Glomerular visceral epithelial cell (primary cell): ENCODE measurements at regions not wholly inside any gene's neighbourhood (a gene's known extent, or its start where the extent isn't known, plus 50 kb on each side); places are given as distances from the start of the nearest gene placed in this dataset.
"Not testable (repeated sequence)": the region's sequence is repeated elsewhere in the genome, so short reads cannot be mapped to it uniquely, and the experiment has no call there.

Experiments used
- DNase-seq: peaks from one replicate; pipeline ENCODE4 v3.0.0-alpha.2; 2016; ENCODE audit errors: extremely low spot score

DNA sequence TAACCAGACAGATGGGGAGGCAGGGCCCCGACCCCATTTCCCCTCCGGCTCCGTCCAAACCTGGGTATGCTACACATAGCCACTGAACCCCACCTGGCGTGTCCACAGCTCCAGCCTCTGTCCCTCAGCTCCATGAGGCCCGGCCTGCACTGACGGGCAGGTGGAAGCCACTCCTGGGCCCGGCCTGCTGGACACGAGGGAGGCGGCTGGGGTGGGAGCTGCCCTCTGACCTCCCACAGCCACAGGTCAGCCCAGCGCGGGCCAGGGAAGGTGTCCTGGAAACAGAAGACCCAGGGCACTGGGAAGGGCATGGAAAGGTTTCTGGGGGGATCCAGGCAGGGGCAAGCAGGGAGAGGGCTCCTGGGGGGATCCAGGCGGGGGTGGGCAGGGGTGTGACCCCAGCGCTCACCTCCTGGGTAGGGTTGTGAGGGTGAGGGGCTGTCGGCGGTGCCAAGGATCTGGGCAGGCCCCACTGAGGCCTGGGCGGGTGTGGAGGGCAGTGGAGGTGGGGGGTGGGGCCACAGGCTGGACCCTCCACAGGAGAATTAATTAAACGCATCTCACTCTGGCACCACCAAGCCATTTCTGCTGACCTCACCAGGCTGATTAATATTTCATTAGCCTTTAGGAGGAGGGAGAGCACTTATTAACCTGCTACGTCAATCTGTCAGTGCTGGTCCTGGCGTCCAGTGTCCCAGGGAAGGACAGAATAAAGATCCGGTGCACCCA is 108.9 kb downstream of the UNCX start:
- no peak for DNase-seq

DNA sequence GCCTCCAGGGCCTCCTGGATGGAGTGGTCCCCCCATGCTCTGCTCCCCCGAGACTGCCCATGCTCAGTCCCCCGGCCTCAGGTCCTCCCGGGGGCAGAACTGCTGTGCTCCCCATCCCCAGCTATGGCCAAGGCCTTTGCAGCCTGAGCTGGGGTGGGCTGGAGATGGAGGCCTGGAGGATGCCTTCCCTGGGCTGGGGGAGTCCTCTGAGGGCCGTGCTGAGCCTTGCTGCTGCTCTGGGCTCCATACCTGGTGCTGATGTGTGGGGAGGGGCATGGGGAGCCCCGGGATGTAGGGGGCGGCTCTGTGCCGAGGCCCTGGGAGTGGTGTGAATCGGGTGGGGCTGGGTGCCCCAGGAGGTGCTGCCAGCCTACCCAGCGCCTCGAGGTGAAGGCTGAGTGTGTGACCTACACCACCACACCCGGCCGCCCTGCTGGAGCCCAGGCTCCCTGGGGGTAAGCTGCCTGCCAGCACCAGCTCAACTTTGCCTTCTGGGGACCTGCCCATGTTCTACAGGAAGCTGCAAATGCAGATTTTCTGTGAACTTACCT is 109.5 kb downstream of the UNCX start:
- DNase-seq: no peak

DNA sequence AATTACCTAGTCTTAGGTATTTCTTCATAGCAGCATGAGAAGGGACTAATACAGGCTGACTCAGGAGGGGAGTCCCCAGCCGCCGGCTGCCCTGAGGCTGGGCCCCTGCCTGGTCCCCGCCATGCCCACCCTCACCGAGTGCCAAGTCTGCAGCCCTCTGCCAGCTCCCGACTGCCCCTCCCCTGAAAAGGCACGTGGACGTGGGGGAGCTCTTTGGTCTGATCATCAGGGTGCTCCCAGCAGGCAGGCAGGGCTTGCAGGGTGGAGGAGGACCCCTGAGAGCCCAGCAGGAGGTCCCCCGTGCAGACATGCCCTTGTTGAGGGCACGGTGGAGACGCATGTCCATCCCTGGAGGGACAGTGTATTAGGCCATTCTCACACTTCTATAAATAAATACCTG is 110.9 kb downstream of the UNCX start:
- no peak for DNase-seq

DNA sequence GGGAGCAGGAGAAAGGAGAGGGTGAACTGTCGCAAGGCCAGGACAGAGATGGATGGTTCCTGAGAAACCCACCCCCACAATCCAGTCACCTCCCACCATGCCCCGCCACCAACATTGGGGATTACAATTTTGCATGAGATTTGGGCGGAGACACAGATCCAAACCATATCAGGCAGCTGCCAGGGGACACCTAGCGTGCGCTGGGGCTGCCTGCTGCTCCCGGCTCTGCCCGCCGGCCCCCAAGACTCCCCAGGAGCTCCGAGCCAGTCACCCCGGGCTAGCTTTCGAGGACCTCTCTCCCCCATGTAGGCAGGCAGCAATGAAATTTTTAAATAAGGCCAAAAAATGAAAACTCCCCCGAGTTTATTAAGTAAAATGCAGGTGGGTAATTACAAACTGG is 111.7 kb downstream of the UNCX start:
- DNase-seq: no peak

DNA sequence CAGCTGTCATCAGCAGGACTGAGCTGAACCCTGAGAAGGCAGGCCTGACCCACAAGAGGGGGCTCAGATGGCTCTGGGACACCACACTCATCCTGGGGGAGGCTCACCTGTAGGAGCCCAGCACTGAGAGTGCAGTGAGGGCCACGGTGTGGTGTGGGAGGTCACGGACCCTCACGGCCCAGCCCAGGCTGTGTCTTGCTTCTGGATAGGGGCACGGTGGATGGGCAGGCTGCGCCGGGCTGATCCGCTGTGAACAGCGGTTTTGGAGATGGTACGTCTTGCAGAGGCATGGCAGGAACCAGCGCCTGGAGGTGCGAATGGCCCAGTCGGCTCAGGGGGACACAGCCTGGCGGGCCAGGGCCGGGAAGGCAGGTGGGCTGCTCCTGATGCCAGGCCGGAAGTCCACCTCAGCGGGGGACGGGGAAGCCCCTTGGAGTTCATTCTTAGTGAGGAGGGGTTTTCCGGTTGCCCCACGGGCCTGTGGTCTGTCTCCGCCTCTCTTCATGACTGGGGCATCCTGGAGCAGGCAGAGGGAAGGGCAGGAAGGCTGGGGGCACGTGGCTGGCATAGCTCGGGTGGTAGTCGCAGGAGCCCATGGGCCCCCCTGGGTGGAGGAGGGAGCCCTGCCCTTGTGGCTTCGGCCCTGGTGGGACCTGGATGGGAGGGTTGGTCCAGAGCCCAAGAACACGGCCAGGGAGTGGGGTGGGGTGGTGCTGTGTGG is 112.5 kb downstream of the UNCX start:
- DNase-seq: no peak

DNA sequence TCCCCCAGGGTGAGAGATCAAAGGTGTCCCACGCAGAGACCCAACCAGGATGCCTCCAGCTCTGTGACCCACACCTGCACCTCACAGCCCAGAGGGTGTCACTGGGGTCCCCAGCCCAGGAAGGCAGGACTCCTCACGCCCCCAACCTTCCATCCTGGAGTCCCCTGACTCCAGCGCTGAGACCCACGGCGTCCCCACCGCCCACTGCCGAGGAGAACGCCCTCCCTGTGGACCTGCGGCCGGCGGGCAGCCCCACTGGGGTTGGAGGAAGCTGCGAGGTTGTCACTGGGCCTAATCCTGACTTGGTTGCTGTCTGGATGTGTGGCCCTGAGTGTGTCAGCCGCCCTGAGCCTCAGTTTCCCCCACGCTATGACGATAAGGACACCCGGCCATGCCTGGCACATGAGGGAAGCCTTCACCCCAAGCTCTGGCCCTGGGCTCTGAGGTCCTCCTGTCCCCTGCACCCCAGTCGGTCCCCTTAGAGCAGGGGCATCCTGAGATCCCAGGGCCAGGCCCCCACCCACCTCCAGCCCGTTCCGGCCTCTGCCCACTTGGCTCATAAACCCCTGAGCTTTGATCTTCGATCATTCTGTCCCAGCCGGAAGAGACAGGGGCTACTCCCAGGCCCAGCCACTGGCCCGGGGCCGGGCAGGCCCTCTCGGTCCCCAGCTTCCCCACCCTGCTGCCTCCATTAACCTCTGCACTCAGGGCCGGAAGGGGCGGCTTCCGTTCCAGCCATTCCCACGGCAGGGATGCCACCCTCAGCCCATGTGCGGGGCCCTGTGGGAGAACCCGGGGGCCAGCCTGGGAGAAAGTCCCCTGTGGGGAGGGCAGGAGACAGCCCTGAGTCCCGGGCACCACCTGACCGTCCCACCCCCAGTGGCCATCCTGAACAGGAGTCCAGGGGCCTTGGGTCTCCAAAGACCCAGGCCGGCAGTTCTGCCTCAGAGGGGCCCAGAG is 113.2 kb downstream of the MICALL2 start:
- no peak for DNase-seq

DNA sequence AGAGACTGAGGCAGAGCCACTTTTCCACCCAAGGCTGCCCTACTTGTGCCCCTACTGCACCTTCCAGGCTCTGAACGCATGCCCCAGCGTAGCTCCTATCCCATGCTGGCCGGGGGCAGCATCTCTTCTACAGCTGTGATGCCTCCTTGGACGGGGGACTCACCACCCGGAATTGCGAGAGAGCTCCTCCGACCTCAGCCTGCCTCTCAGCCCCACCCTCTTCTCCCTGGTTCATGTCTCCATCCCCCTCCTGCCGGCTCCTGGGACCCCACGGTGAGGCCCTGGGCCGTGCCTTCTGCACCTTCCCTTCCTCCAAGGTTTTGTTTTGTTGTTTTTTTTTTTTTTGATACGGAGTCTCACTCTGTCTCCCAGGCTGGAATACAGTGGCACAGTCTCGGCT is 112.4 kb downstream of the MICALL2 start:
- no peak for DNase-seq

DNA sequence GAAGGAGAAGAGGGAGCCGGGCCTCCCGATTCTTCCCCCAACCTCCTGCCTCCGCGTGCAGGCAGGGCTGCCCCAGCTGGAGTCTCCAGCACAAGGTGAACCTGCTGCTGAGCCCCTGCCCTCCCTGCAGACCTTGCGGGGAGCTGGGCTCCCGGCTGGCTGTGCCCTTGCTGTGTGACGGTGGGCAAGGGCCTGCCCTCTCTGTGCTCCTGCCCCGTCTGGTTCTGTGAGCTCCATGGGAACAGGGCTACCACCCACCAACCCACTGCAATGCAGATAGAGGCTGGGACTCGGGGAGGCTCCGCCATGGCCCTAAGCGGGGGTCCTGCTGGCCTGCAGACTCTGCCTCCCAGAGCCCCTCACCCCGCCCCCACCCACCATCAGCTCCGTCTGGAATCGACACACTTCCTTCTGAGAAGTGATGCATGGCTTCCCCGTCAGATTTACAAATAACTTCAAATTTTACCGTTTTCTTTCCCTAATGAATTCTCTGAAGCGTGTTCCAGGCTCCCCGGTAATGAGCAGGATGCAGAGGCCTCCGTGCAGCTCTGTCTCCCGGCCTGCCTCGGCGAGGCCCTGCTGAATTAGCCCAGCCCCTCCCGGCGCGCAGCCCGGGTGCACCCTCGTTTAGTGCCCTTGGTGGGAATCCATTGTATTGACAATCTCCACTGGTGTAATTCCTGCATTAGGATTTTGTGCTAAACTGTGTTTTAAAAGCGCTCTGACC is 111.0 kb downstream of the MICALL2 start:
- DNase-seq: no peak

DNA sequence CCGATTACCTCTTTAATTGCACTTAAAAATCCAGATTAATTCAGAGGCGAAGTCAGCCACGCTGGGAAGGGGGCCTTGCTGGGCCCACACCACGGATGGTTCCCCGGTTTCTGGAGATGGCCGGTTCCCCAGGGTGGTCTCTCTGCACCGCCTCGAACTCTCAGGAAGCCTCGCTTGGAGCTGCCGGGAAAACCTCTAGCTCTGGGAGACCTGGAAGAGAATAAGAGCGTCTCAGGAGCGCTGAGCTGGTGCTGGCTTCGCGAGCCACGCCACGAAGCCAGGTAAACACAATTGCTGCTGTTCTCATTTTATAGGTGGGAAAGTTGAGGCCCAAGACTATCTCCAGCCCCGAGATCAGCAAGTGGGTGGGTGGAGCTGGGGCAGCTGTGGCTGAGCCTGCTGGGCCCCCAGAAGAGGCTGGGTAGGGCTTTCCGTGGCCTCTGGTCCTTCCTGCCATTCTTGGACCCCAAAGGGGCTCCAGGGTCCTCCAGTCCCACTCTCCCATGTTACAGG is 110.4 kb downstream of the MICALL2 start:
- no peak for DNase-seq

DNA sequence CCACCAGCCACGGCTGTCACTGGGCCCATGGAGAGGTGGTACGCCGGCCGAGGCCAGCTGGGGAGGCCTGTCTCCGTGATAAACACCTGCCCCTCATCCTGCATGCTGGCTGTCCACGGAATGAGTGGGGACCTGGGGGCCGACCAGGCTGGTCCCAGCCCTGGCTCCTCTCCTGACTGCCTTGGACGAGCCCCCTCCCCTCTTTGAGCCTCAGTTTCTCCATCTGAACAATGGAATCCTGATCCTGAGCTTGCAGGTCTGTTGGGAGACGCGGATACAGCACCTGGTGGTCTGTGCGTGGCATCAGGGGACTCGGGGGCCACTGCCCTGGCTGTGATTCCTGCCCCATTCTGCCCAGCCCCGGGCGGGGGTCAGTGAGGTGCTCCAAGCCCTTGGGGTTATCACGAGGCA is 109.9 kb downstream of the MICALL2 start:
- no peak for DNase-seq

DNA sequence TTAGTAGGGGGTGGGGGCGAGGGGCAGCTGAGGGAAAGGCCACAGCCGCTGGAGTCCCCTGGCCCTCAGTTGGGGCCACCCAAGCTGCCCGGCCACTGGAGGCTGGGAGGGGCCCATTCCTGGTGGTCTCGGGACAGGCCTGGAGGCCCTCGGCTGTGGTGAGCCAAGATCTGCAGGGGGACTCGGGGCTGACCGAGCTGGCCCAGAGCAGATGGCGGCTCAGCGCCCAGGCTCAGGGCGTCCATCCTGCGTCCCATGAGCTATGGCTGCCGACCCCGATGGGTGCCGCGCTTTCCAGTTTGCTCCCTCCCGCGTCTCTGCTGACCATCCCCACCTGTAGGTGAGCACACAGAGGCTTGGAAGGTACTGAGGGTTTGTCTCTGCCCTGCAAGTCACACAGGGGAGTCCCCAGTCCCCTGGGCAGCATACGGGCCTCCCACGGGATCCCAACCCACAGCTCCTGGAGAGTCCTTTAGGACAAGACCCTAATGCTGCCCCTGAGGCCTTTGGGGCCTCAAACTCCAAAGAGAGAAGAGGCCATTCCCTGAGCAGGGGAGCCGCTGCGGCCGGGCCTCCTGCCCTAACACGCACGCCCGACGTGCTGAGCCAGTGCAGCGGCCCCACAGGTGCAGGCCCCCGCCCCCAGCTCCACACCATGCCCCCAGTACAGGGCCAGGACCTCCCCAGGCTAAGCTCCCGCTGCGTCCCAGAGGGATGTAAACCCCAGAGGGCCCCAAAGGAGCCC is 107.2 kb downstream of the MICALL2 start:
- DNase-seq: no peak

DNA sequence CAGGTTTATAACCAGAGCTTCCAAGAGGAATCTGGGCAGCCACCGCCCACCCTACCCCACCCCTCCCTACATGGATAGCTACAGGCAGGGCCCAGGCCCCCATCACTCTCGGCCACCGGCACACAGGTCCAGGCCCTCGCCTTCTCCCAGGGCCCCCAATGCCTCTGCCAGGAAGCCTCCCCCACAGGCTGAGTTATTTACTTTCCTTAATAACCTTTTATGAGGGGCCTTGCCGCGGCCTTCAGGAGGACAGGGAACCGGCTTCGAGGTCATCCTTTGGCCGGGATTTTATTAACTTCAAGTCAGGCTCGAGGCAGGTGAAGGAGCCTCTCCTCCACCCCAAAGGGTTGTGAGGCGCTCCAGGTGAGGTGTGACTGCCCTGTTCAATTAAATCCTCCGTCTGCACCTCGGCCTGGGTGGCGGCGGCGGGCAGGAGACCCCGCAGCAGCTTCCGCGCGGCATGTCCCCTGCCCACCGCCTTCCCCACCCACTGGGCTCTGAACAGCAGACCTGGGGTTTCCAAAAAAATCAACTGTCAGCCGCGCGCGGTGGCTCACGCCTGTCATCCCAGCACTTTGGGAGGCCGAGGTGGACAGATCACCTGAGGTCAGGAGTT is 106.5 kb downstream of the MICALL2 start:
- no peak for DNase-seq

DNA sequence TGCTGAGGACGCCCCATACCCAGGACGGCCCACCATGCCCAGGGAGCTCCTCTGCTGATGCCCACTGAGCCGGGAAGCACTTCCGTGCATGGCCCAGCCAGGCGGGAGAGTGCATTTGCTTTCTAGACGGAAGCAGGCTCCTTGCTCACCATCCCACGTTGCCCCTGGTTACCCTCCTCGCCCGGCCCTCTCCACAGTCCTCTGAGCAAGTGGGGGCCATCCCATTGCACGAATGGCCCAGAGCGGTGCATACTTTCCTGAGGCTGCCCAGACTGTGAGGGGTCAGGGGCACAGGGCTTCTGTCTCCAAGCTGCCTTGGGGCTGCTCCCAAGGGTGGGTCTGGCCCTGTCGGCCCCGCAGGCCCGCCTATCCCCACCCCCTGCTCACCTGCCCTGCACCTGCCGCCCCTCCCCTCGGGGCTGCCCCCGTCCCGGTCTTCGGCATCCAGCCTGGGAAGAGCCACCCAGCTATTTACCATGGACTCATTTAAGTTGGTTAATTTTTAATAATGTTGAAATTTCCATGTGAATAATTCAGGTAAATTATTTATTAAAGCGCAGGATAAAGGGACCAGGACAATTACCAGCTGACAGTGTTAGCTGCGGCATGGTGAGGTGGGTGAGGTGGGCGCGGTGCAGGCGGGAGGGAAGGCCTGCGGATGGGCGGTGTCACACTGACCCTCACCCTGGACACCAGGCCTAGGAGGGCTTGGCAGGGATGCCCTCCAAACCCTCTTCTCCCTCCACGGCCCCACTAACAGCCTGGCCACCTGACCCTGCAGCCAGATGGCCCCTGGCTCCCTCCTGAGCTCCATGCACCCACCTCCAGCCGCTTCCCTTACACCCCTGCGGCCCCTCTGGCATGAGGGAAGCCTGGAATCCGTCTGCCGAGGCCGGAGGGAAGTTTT is 104.4 kb downstream of the MICALL2 start:
- no peak for DNase-seq

DNA sequence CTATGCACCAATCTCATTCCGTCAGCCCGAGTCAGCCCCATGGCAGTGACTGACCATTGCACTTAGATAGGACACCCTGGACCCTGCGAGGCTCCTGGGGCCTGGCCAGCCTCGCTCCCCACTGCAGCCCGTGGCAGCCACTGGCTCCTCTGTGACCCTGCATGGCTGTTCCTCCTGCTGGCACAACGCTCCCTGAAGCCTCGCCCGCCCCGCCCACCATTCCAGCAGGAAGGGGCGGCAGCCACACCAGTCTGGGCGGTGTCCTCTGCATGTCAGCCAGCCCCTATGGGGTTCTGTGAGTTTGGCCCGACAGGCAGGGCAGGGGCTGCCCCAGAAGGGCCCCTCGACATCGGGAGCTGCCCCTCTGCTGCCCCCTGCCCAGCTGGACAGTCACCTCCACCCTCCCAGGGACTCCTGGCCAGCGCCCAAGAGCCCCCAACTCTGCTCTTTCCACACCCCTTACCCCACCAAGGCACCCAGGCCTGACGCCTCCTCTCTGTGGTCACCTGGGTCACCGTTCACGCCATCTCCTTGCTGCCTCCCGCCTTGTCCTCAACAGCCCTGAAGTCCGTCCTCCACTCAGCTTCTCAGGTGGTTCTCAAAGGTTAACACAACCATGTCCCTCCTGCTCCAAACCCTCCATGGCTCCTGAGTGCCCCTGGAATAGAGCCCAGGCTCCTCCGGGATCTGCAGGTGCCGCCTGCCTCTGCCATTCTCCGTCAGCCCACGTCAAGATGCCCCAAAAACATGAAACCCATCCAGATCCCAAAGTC is 103.5 kb downstream of the MICALL2 start:
- DNase-seq: no peak

DNA sequence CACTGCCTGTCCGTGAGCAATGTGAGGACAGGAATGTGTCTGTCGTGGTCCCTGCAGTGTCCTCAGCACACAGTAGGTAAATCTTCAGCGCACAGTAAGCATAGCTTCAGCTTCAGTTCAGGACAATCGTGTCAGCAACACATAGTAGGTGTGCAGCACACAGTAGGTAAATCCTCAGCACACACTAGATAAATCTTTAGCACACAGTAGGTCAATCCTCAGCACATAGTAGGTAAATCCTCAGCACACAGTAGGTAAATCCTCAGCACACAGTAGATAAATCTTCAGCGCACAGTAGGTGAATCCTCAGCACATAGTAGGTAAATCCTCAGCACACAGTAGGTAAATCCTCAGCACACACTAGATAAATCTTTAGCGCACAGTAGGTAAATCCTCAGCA is 102.4 kb downstream of the MICALL2 start:
- not testable (repeated sequence) for DNase-seq

DNA sequence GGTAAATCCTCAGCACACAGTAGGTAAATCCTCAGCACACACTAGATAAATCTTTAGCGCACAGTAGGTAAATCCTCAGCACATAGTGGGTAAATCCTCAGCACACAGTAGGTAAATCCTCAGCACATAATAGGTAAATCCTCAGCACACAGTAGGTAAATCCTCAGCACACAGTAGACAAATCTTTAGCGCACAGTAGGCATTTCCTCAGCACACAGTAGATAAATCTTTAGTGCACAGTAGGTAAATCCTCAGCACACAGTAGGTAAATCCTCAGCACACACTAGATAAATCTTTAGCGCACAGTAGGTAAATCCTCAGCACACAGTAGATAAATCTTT is 102.0 kb downstream of the MICALL2 start:
- not testable (repeated sequence) for DNase-seq

DNA sequence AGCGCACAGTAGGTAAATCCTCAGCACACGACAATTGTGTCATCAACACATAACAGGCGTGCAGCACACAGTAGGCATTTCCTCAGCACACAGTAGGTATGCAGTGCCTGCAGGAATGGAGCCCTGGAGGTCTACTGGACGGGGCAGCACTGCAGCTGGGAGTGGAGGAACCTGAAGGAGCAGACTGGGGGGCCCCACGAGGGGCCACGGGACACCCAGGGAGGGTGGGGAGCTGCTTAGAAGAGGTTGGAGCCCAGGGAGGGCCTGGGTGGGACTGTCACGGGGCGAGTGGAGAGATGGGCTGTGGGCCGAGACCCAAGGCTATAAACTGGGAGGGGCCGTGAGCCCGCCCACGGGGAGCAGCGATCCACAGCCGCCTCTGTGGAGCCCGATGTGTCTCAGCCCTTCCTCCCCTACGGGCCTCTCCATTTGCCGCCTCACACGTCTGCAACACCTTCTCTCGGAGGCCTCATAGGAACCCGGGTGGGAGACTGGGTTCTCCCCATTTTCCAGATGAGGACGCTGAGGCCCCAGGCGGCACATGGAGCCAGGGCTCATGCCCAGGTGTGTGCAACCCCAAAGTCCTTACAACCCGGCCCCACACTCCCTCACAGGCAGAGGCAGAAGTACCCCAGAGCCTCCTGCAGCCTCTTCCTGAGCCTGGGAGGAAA is 101.5 kb downstream of the MICALL2 start:
- no peak for DNase-seq
